ENCODE measurements at regions not wholly inside any gene's neighbourhood (a gene's known extent, or its start where the extent isn't known, plus 50 kb on each side); places are given as distances from the start of the nearest gene placed in this dataset.

GRCh38 chr5:123753180-123753936 is 241.4 kb downstream of the CSNK1G3 start:
- CTCF ChIA-PET, result interaction anchor here (1.2 kb wide), 1 partner anchor 12 kb away, joined by 3 read pairs; no protein-coding TSS in a partner anchor
- no peak for FAIRE-seq

More at GRCh38 chr5:123753180-123753936, 241.4 kb downstream of the CSNK1G3 start:
- TF ChIP-seq MYC (IDR thresholded peaks at IDR 0.05; ENCODE audit: low read depth, low read length), result no peak
- TF ChIP-seq POLR2A (IDR thresholded peaks at IDR 0.05; ENCODE audit: low read depth, low read length), result no peak
- no peak for TF ChIP-seq GATA2 (IDR thresholded peaks at IDR 0.05; ENCODE audit: insufficient read depth, insufficient read length, low read depth, low read length)
- TF ChIP-seq JUN (IDR thresholded peaks at IDR 0.05; ENCODE audit: borderline replicate concordance, insufficient read depth, insufficient read length, low read depth), result no peak
- TF ChIP-seq POLR2AphosphoS5 (IDR thresholded peaks at IDR 0.05; ENCODE audit: insufficient read depth, low read depth, low read length), result no peak
- no peak for TF ChIP-seq CTCF (IDR thresholded peaks at IDR 0.05; ENCODE audit: extremely low read depth in 1 of 2, insufficient read depth in 1 of 2, low read depth in 1 of 2, low read length in 2 of 2)
- no peak for TF ChIP-seq FOS (IDR thresholded peaks at IDR 0.05; ENCODE audit: borderline replicate concordance, insufficient read depth, low read length)
- no peak for TF ChIP-seq EZH2 (IDR thresholded peaks at IDR 0.05; ENCODE audit: borderline replicate concordance, low read depth, low read length, severe bottlenecking)
- Histone ChIP-seq H3K9me3 (replicated peaks; ENCODE audit: control insufficient read depth, insufficient read depth, low read length) (no peaks in the 10 kb centered on the region), H3K9me1 (replicated peaks; ENCODE audit: control insufficient read depth, extremely low read depth, insufficient read depth, low read length) (no peaks in the 10 kb centered on the region), H3K4me1 (ENCODE audit: control insufficient read depth, extremely low read depth, insufficient read depth, low read length) (no peaks in the 10 kb centered on the region), H3K79me2 (ENCODE audit: control insufficient read depth, insufficient read depth, low read length) (no peaks in the 10 kb centered on the region), H3K36me3 (ENCODE audit: control insufficient read depth in 2 of 2, extremely low read depth in 1 of 2, insufficient read depth in 2 of 2, low read length in 2 of 2) (no peaks in the 10 kb centered on the region), H3K4me2 (ENCODE audit: insufficient read depth, low read length) (no peak overlapping the region), H3K27ac (ENCODE audit: insufficient read depth, low read depth, low read length) (no peak overlapping the region), H3K9ac (replicated peaks; ENCODE audit: extremely low read depth, insufficient read depth, low read length) (no peak overlapping the region), H3K4me3 (replicated peaks in 1 of 3; ENCODE audit: insufficient read depth in 1 of 3, low read depth in 1 of 3, low read length in 3 of 3) (no peak overlapping the region), H4K20me1 (replicated peaks; ENCODE audit: control insufficient read depth, extremely low read depth, insufficient read depth, low read length) (no peaks in the 10 kb centered on the region), H2AFZ (ENCODE audit: low read depth, low read length) (no peak overlapping the region), H3K27me3 (ENCODE audit: control insufficient read depth in 2 of 2, insufficient read depth in 2 of 2, low read length in 2 of 2) (no peaks in the 10 kb centered on the region)
- intact Hi-C loops (cut with micrococcal nuclease), result no loop called here
- POLR2A ChIA-PET, result no interaction called here
- dilution Hi-C loops (cut with MboI; ENCODE audit: extremely low pct_ligation_motif_present, low sequenced_read_pairs), result no loop called here
- no peak for DNase-seq (ENCODE audit: low read depth, low spot score)
- BruUV-seq (replicated peaks), result no TSS peak

All from endothelial cell of umbilical vein (primary cell).